SK-N-SH treated with all-trans-retinoic acid at 6 μM for 48 hours (cell line): ENCODE measurements at regions not wholly inside any gene's neighbourhood (a gene's known extent, or its start where the extent isn't known, plus 50 kb on each side); places are given as distances from the start of the nearest gene placed in this dataset.

Experiments
- ATAC-seq: fragments of 200-7000 bp; cut with Tn5 transposase; 3 replicates; pipeline ENCODE4 v1.9.1; 2020; ENCODE audit warnings: mild to moderate bottlenecking, moderate library complexity
- ARNTL ChIP-seq: fragments of 450-650 bp; formaldehyde crosslinking; IDR thresholded peaks from 2 replicates; pipeline ENCODE4 v1.5.0; 2020; ENCODE audit warnings: low read depth, mild to moderate bottlenecking, moderate library complexity, borderline replicate concordance
- BACH2 ChIP-seq: fragments of 250-450 bp; sonication (Bioruptor Pico); IDR thresholded peaks from 2 replicates; pipeline ENCODE4 v1.9.0; 2021; ENCODE audit warnings: mild to moderate bottlenecking, borderline replicate concordance
- CREB5 ChIP-seq: fragments of 250-450 bp; sonication (Bioruptor Pico); IDR thresholded peaks from 2 replicates; pipeline ENCODE4 v1.5.1; 2020; ENCODE audit warnings: low read depth, mild to moderate bottlenecking, moderate library complexity
- CSDC2 ChIP-seq: fragments of 250-450 bp; sonication (Bioruptor Pico); IDR thresholded peaks from 2 replicates; pipeline ENCODE4 v1.5.0; 2020; ENCODE audit warnings: mild to moderate bottlenecking, moderate library complexity
- CSRNP3 ChIP-seq: fragments of 250-450 bp; sonication (Bioruptor Pico); IDR thresholded peaks from 2 replicates; pipeline ENCODE4 v1.5.1; 2021; ENCODE audit warnings: mild to moderate bottlenecking, moderate library complexity
- GLIS3 ChIP-seq: fragments of 250-450 bp; sonication (Bioruptor Pico); IDR thresholded peaks from 2 replicates; pipeline ENCODE4 v1.5.0; 2020; ENCODE audit warnings: mild to moderate bottlenecking, moderate library complexity
- ISL1 ChIP-seq: fragments of 250-450 bp; sonication (Bioruptor Pico); IDR thresholded peaks from 2 replicates; pipeline ENCODE4 v2.1.2; 2022; ENCODE audit warnings: mild to moderate bottlenecking, moderate library complexity
- PATZ1 ChIP-seq: fragments of 250-450 bp; sonication (Bioruptor Pico); IDR thresholded peaks from 2 replicates; pipeline ENCODE4 v1.8.0; 2020; ENCODE audit warnings: mild to moderate bottlenecking, moderate library complexity, borderline replicate concordance
- POU6F1 ChIP-seq: fragments of 250-450 bp; sonication (Bioruptor Pico); IDR thresholded peaks from 2 replicates; pipeline ENCODE4 v1.8.0; 2021; ENCODE audit warnings: low read depth, mild to moderate bottlenecking, moderate library complexity, borderline replicate concordance
- PPARA ChIP-seq: fragments of 250-450 bp; sonication (Bioruptor Pico); IDR thresholded peaks from 2 replicates; pipeline ENCODE4 v1.5.0; 2020; ENCODE audit warnings: mild to moderate bottlenecking, borderline replicate concordance
- RARB ChIP-seq: fragments of 250-450 bp; sonication (Bioruptor Pico); IDR thresholded peaks from 2 replicates; pipeline ENCODE4 v1.8.0; 2021; ENCODE audit warnings: mild to moderate bottlenecking, moderate library complexity
- TCF4 ChIP-seq: fragments of 250-450 bp; sonication (Bioruptor Pico); IDR thresholded peaks from 2 replicates; pipeline ENCODE4 v1.8.0; 2021; ENCODE audit warnings: mild to moderate bottlenecking, moderate library complexity, borderline replicate concordance
- TOX ChIP-seq: fragments of 250-450 bp; sonication (Bioruptor Pico); IDR thresholded peaks from 2 replicates; pipeline ENCODE4 v1.8.0; 2021; ENCODE audit warnings: mild to moderate bottlenecking, moderate library complexity, borderline replicate concordance
- TSHZ2 ChIP-seq: fragments of 250-450 bp; sonication (Bioruptor Pico); IDR thresholded peaks from 2 replicates; pipeline ENCODE4 v1.5.0; 2020; ENCODE audit warnings: mild to moderate bottlenecking, moderate library complexity
- ZC3H10 ChIP-seq: fragments of 250-450 bp; sonication (Bioruptor Pico); IDR thresholded peaks from 2 replicates; pipeline ENCODE4 v1.5.1; 2021; ENCODE audit warnings: mild to moderate bottlenecking, moderate library complexity
- ZFP30 ChIP-seq: fragments of 450-650 bp; formaldehyde crosslinking; IDR thresholded peaks from 2 replicates; pipeline ENCODE4 v1.5.0; 2022; ENCODE audit warnings: mild to moderate bottlenecking, moderate library complexity
- ZNF565 ChIP-seq: fragments of 450-650 bp; formaldehyde crosslinking; conservative IDR thresholded peaks from 2 replicates; pipeline ENCODE4 v1.5.0; 2020; ENCODE audit warnings: low read depth, mild to moderate bottlenecking, moderate library complexity
- ZNF70 ChIP-seq: fragments of 450-650 bp; formaldehyde crosslinking; IDR thresholded peaks from 2 replicates; pipeline ENCODE4 v1.5.0; 2020; ENCODE audit warnings: mild to moderate bottlenecking, moderate library complexity
- ZNF8 ChIP-seq: fragments of 450-650 bp; formaldehyde crosslinking; IDR thresholded peaks from 2 replicates; pipeline ENCODE4 v1.5.0; 2020; ENCODE audit warnings: mild to moderate bottlenecking, moderate library complexity

- no peak for ATAC-seq
- no peak for TF ChIP-seq TSHZ2 (CRISPR knock-in tag)
Measured at GRCh38 chr2:49861821-49862220, 707.5 kb upstream of the FSHR start.

GRCh38 chr2:49860834-49861233 lies 706.5 kb upstream of the FSHR start:
- ATAC-seq: no peak

GRCh38 chr2:49860170-49860569 lies 705.9 kb upstream of the FSHR start:
- TF ChIP-seq GLIS3 (CRISPR knock-in tag) (no peak), POU6F1 (no peak), ARNTL (CRISPR knock-in tag) (no peak), ISL1 (CRISPR knock-in tag) (no peak), TOX (CRISPR knock-in tag) (no peak)

More at GRCh38 chr2:49860834-49861233, 706.5 kb upstream of the FSHR start:
- TF ChIP-seq ZNF565 (CRISPR knock-in tag) (no peak), RARB (CRISPR knock-in tag) (no peak), CSDC2 (no peak), POU6F1 (no peak)
- TF ChIP-seq, all 23 proteins: peak for 0

GRCh38 chr2:49858657-49859056 lies 704.3 kb upstream of the FSHR start:
- TF ChIP-seq ZFP30 (no peak), PATZ1 (CRISPR knock-in tag) (no peak), PPARA (CRISPR knock-in tag) (no peak), ZC3H10 (CRISPR knock-in tag) (no peak), ZNF8 (no peak), TOX (CRISPR knock-in tag) (no peak), TSHZ2 (CRISPR knock-in tag) (peak; percentile 74), BACH2 (CRISPR knock-in tag) (no peak), TCF4 (CRISPR knock-in tag) (peak; percentile 71; the same call in 1 of the 2 replicates), ISL1 (CRISPR knock-in tag) (no peak), CSRNP3 (CRISPR knock-in tag) (no peak), POU6F1 (no peak), ARNTL (CRISPR knock-in tag) (no peak), ZNF70 (CRISPR knock-in tag) (0 out of 2 replicates have a peak, but pooled peaks have one; percentile 6), CREB5 (CRISPR knock-in tag) (no peak), ZNF565 (CRISPR knock-in tag) (no peak)
- no peak for ATAC-seq

More at GRCh38 chr2:49860170-49860569, 705.9 kb upstream of the FSHR start:
- no peak for ATAC-seq
